OCI-M2 (cell line): ENCODE measurements at regions not wholly inside any gene's neighbourhood (a gene's known extent, or its start where the extent isn't known, plus 50 kb on each side); places are given as distances from the start of the nearest gene placed in this dataset.
"Not testable (repeated sequence)": the region's sequence is repeated elsewhere in the genome, so short reads cannot be mapped to it uniquely, and the experiment has no call there.

Source experiments
- DNase-seq: peaks from one replicate; lab custom pipeline; 2025; ENCODE audit not compliant: unreplicated experiment; lab: John Stamatoyannopoulos, UW

DNA sequence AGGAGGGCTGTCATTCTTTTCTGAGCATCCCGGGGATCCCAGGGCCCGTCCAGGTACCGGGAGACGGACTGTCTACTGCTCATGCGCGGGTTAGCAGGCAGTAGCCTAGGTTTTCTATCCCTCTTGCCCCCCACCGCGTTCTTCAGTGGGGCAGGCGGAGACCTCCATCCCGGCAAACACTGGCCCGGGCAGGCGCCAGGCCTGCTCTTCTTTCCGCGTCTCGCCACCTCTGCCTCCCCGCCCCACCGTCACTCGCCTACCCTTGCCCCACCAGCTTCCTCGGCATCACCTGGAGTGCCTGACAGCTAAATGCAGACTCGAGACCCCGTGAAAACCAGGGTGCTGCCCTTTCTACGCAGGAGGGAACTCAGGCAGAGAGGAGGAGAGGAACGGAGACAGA lies 1937.7 kb upstream of the DEFB115 start:
- no peak for DNase-seq

DNA sequence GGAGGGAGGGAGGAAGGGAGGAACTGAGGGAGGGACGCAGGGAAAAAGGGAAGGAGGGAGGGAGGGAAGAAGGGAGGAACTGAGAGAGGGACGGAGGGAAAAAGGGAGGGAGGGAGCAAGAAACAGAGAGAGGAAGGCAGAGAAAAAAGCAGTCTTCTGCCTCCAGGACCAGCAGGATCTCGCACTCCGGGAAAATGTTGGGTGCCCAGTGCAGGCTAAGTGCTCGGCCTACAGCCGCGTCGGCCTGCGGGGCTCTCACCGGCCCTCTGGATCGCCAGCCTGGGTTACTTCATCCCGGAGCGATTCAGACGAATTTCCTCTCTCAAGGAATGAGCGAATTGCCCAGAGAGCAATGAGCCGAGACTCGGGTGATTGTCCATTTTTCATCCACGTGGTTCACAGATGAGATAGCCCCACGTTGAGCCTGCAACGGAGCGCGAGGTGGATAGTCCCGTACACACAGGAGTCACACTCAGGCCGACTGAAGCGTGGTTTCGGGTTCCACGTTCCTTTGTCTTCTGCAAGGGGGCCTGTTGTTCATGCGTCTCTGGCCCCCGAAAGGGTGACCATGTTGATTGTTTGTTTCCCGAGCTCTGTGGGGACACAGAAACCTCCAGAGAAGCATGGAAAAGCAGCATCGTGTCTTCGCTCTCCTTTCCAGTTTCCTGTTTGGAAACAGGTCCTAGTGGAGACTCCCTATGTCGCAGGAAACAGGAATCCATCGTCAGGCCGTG lies 1937.1 kb upstream of the DEFB115 start:
- DNase-seq, result not testable (repeated sequence)

DNA sequence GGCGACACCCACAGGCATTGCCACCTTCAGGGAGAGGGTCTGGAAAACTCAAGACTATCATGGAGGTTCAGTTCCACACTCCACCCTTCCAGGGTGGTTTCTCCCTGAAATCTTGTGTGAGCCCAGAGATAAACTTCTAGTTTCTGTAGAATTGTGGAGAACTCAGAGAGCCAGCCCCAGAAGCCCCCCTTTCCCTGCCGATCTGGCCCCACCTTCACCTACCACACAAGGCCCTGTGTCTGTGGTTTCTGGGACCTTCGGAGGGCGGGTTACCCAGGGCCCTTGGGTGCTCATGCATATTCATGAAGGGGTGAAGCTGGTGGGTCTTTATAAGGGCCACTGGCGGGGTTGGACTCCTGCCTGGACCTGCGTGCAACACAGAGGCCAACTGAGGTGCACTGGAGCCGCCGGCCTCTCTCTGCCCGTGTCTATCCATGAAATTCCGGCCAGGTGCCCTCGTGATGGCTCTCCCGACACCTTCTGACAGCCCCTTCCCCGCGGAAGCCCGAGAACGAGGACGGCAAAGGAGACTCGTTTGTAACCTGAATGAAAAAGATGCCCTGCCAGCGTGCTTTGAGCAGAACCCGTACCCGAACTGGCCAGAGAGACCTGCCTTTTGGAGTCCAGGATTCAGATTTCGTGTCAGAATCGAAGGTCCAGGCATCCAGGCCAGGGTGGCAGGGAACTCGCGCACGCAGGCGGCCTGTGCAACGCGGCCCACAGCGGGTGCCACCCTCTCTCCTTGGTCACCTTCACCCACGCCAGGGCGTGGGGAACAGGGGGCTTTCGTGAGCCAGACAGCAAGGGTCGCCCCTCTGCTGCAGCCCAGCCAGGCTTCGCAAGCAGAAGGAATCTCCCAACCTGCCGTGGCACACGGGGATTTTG lies 1933.6 kb upstream of the DEFB115 start:
- not testable (repeated sequence) for DNase-seq

DNA sequence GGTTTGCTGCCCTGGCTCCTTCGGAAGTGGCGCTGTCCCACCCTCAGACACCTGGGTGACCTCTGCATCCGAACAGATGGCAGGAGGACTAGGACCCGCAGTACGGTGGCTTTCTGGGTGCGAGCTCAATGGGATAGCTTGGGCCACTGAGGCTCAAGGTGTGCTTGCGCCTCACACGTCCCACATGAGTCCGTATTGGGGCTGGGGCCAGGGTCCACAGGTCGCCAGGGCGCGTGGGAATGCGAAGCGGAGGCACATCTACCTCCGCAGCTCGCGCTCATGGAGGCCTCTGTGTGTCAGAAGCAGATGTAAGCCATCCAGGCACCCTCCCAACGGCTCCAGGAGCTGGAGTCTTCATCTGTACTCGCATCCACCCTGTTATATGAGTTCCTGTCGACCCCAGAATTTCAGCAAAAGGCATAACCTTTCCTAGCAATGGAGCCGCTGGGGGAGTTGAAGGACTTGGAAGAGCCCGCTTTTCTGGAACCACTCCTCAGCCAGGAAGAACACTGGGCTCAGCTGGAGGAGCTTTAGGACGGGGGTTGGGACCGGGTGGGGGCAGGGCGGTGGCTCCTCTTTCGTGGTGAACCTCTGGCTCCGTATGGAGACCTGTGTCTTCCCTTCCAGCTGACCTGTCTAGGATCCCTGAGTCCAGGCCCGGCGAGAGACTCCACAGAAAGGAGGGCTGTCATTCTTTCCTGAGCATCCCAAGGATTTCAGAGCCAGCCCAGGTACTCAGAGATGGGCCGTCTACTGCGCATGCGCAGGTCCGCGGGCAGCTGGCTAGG lies 1932.8 kb upstream of the DEFB115 start:
- DNase-seq, result not testable (repeated sequence)

DNA sequence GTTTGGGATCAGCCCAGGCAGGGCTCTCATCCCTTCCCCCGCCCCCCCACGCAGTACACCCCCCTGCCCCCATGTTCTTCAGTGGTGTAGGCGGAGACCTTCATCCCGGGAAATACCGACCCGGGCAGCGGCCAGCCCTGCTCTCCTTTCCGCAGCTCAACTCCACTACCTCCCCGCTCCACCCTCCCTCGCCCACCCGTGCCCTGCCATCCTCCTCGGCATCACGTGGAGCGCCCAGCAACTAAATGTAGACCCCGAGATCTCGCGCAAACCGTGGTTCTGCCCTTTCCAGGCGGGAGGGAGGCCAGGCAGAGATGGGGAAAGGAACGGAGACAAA lies 1932.2 kb upstream of the DEFB115 start:
- no peak for DNase-seq

DNA sequence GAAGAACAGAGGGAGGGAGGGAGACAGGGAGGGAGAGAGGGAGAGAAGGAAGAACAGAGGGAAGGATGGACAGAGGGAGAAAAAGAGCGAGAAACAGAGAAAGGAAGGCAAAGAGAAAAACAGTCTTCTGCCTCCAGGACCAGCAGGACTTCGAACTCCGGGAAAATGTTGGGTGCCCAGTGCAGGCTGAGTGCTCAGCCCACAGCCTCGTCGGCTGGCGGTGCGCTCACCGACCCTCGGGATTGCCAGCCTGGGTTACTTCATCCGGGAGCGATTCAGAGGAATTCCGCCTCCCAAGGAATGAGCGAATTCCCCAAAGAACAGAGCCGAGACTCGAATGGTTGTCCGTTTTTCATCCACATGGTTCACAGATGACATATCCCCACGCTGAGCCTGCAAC lies 1931.7 kb upstream of the DEFB115 start:
- not testable (repeated sequence) for DNase-seq

DNA sequence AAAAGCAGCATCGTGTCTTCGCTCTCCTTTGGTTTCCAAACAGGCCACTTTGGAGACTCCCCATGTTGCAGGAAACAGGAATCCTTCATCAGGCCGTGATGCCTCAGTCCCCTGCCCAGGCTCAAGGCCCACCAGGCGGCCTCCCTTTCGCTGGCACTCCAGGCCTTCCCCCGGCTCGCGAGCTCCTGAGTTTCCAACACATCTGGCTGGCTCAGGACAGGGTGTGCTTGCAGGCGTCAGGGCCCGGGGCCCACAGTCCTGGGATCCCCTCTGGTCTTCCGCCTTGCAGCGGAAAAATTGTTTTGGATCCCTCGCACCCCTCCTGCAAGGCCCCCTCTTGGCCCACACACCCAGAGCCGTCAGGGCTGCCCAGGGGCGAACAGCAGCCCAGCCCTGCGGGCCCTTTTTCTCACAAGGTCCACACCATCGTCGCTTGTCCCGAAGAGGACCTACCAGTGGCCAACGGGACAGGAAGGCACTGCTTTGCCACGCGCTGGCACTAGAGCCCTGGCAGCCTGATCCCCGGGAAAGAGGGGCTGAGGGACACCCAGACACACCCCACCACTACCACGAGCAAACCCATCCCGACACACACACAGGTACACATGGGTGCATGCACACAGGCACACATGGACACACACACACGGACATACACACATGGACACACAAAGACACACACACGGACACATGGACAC lies 1930.9 kb upstream of the DEFB115 start:
- no peak for DNase-seq

DNA sequence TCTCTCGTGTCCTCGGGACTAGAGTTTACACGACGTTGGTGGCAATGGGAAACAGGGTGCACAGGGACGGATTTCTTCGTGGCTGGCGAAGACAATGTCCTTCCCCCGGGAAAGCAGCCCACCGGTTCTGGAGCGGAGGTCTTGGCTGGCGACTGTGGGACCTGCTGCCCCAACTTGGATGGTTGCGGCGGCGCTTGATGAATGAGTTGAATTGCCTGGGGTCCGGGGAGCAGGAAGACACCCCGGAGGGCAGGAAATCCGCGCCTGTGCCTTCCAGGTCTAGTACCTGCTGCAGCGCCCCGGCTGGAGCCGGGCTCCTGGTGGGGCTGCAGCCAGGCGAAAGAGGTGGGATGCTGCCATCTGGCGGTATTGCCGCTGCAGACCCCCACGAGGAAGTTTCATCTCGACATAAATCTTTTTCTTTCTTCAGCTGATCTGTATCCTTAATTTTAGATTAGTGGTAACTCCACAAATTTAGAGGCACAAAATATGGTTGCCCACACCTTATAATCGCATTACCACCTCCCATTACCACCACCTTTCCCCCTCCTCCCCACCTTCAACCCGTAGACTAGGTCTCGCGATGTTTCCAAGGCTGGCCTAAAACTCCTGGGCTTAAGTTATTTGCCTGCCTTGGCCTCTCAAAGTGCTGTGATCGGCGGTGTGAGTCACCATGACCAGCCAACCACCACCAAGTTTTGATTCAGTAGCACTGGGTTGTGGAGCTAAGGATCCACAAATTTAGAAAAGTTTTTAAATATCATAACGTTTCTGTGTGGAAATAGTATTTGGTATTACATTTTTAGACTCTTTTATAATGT lies 1929.7 kb upstream of the DEFB115 start:
- not testable (repeated sequence) for DNase-seq

DNA sequence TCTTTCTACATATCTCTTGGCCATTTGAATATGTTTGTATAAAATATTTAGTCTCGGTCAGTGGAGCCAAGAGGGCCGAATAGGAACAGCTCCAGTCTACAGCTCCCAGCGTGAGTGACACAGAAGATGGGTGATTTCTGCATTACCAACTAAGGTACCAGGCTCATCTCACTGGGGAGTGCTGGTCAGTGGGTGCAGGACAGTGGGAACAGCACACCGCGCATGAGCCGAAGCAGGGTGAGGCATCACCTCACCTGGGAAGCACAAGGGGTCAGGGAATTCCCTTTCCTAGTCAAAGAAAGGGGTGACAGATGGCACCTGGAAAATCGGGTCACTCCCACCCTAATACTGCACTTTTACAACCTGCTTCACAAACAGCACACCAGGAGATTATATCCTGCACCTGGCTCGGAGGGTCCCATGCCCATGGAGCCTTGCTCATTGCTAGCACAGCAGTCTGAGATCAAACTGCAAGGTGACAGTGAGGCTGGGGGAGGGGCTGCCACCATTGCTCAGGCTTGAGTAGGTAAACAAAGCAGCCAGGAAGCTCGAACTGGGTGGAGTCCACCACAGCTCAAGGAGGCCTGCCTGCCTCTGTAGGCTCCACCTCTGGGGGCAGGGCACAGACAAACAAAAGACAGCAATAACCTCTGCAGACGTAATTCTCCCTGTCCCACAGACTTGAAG lies 1926.9 kb upstream of the DEFB115 start:
- not testable (repeated sequence) for DNase-seq

DNA sequence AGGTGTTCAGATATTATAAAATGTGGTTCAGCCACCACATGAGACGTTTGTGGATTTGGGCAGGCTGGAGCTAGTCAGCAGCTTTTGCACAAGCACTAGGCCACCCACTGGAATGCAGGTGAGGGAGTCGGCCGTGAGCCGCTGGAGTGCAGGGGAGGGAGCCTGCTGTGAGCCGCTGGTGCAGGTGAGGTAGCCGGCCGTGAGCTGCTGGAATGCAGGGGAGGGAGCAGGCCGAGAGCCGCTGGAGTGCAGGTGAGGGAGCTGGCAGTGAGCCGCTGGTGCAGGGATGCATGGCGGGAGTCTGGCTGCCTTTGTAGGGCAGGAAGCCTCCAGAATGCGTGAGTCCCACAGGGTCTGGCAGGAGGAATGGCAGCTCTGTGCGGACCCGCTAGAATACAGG lies 1907.6 kb upstream of the DEFB115 start:
- no peak for DNase-seq

DNA sequence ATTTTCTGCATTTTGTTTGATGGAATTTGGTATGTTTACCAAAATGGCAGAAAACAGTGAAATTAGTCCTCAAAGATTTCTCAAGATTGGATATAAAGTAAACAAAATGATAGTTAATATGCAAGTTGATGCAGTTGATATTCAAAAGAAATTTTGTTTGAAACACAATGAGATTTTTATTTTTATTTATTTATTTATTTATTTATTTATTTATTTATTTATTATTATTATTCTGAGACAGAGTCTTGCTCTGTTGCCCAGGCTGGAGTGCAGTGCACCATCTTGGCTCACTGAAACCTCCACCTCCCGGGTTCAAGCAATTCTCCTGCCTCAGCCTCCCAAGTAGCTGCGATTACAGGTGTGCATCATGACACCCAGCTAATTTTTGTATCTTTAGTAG lies 1881.5 kb upstream of the DEFB115 start:
- not testable (repeated sequence) for DNase-seq

DNA sequence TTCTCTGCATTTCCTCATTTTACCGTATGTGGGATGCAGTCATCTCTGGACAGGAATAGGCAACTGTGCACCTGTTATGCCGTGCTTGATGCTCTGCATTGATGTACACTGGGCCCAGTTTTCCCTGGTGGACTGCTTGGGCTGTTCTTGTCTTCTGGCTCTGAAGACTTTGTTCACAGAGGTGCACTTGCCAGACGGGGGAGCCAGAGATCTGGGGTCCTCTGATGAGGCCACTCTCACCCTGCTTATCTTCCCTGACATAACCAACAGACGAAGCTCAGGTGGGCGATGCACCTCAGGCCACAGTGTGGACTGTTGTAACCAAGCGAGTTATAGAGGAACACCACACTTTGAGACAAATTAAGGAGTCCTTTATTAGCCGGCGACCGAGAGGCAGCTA lies 1864.6 kb upstream of the DEFB115 start:
- DNase-seq, result not testable (repeated sequence)

DNA sequence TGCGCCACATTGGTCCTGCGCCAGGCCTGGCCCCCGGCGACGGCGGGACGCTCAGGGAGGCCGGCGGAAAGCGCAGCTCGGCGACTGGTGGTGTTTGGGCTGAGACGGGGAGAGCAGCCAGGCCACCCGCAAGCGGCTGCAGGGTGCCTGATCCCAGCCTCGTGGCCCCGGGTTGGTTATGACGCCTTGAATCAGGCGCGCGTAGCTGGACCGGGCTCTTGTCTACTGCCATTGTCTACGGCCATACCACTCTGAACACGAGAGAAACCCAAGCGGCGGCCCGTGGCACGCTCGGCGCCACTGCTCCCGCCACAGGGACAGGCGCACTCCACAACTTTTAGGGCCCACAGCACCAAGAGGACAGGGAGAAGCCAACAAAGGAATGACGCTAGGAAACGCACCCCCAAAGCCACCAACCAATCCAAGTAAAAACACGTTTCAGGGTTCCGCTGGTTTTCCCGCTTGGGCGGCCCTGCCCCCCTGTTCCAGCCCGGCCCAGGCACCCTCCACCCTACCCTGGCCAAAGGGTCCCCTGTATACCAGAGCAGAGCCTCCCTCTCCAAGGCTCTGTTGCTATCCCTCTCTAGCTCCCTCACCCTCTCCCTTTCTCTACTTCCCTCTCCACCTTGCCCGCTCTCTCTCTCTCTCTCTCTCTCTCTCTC lies 1849.3 kb upstream of the DEFB115 start:
- DNase-seq, result no peak

DNA sequence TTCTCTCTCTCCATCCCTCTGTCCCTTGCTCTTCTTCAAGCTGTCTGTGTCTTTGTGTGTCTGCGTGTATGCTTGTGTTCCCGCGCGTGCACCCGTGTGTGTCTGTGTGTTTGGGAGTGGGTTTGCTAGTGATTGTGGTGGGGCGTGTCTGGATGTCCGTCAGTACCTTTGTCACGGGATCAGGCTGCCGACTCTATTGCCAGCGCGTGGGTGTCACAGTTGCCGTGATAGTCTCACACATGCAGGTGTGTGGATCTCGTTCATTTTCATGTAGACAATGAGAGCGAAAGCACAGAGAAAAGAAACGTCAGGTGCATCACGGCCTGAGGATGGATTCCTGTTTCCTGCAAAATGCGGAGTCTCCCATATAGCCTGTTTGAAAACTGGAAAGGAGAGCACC lies 1848.8 kb upstream of the DEFB115 start:
- not testable (repeated sequence) for DNase-seq

DNA sequence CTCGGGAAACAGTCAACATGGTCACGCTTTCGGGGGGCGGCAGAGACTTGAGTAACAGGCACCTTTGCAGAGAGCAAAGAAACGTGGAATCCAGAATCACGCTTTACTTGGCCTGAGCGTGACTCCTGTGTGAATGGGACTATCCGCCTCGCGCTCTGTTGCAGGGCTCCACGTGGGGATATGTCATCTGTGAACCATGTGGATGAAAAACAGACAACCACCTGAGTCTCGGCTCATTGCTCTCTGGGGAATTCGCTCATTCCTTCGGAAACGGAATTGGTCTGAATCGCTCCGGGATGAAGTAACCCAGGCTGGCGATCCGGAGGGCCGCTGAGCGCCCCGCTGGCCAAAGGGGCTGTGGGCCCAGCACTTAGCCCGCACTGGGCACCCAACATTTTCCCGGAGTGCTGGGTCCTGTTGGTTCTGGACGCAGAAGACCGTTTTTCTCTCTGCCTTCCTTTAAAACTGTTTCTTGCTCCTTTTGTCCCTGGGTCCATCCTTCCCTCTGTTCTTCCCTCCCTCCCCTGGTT lies 1848.2 kb upstream of the DEFB115 start:
- DNase-seq, result not testable (repeated sequence)

DNA sequence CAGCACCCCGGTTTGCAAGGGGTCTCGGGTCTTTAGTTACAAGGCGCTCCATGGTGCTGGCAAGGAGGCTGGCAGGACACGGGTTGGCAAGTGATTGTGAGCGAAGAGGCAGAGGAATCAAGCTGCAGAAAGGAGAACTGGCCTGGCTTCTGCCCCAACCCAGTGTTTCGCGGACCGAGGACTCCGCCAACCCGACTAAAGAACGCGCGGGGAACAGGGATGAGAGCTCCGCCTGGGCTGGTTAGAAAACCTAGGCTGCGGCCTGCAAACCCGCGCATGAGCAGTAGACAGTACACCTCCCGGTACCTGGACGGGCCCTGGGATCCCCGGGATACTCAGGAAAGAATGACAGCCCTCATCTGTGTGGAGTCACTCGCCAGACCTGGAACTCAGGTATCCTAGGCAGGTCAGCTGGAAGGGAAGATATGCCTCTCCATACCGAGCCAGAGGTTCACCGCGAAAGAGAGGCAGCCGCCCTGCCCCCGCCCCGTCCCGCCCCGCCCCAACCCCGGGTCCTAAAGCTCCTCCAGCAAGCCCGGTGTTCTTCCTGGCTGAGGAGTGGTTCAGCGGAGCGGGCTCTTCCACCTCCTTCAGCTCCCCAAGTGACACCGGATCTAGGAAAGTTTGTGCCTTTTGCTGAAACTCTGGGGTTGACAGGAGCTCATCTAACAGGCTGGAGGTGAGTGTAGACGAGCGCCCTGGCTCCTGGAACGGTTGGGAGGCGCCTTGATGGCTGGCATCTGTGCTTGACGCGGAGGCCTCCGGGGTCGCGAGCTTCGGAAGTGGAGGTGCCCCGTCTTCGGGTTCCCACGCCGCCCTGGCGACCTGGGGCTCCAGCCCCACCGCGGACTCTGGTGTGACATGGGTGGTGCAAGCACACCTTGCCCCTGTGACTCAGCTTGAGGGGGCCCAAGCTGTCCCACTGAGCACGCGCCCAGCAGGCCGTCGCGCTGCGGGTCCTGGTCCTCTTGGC lies 1847.3 kb upstream of the DEFB115 start:
- DNase-seq, result no peak

DNA sequence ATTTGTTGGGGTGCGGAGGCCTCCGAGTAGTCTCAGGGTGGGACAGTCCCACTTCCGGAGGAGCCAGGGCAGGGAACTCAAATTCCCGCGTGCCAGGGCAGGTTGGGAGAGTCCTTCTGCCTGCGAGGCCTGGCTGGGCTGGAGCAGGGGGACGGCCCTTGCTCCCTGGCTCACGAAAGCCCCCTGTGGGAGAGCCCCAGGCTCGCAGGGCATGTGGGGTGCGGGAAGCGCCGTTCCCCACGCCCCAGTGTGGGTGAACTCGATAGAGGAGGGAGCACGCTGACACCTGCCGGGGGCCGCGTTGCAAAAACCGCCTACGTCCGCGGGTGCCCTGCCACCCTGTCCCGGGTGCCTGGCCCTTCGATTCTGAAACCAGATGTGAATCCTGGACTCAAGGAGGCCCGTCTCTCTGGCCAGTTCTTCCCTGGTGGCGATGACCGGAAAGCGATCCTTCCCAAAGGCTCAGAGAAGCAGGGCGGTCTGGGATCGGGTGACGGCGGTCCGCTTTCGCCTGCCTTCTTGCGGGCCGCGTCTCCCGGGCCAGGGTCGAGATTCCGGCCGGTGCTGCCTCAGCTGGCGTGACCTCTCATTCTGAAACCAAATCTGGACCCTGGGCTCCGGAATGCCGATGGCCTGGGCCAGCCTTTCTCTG lies 1846.5 kb upstream of the DEFB115 start:
- no peak for DNase-seq
